G401 (cell line): ENCODE measurements at regions not wholly inside any gene's neighbourhood (a gene's known extent, or its start where the extent isn't known, plus 50 kb on each side); places are given as distances from the start of the nearest gene placed in this dataset.
A peak's percentile ranks its signal among the peaks of the same experiment; 100 is the strongest.
"Not testable (repeated sequence)": the region's sequence is repeated elsewhere in the genome, so short reads cannot be mapped to it uniquely, and the experiment has no call there.

Experiments used
- DNase-seq: peaks from one replicate; pipeline ENCODE4 v3.0.0-alpha.2; 2015; ENCODE audit warnings: low spot score
- in situ Hi-C: cut with HindIII; loops from 2 replicates; pipeline ENCODE4 v1.10.0; 2016; ENCODE audit warnings: low sequenced_read_pairs, mixed read lengths

GRCh38 chr18:49697757-49698524 is 115.4 kb downstream of the ACAA2 start:
- DNase-seq = no peak
- in situ Hi-C loops = no loop called here

GRCh38 chr18:49697049-49697448 is 116.3 kb downstream of the ACAA2 start:
- in situ Hi-C loops = no loop called here
- DNase-seq = no peak

- DNase-seq = no peak
- in situ Hi-C loops = no loop called here
Measured at GRCh38 chr18:49694402-49694801, 118.9 kb downstream of the ACAA2 start.

- DNase-seq = no peak
- in situ Hi-C loops = no loop called here
Measured at GRCh38 chr18:49693717-49694005, 119.7 kb downstream of the ACAA2 start.

GRCh38 chr18:49692906-49693716 is 120.2 kb downstream of the ACAA2 start:
- DNase-seq = no peak
- in situ Hi-C loops = no loop called here

GRCh38 chr18:49691177-49691608 is 122.1 kb downstream of the ACAA2 start:
- in situ Hi-C loops = no loop called here

GRCh38 chr18:49690312-49690711 is 123.0 kb downstream of the ACAA2 start:
- in situ Hi-C loops = no loop called here
- DNase-seq = no peak

More at GRCh38 chr18:49691177-49691608, 122.1 kb downstream of the ACAA2 start:
- no peak for DNase-seq

- in situ Hi-C loops = no loop called here
Measured at GRCh38 chr18:49685231-49685942, 123.5 kb downstream of the LIPG start.

GRCh38 chr18:49682803-49683190 is 120.9 kb downstream of the LIPG start:
- in situ Hi-C loops, DNase-seq: not testable (repeated sequence)

More at GRCh38 chr18:49685231-49685942, 123.5 kb downstream of the LIPG start:
- DNase-seq = no peak

- DNase-seq = no peak
- in situ Hi-C loops = no loop called here
Measured at GRCh38 chr18:49682173-49682802, 120.4 kb downstream of the LIPG start.

GRCh38 chr18:49681387-49681786 is 119.5 kb downstream of the LIPG start:
- in situ Hi-C loops = no loop called here
- DNase-seq = no peak

GRCh38 chr18:49678440-49678839 is 116.6 kb downstream of the LIPG start:
- DNase-seq = no peak
- in situ Hi-C loops = no loop called here

- in situ Hi-C loops = no loop called here
- peak; percentile 67 for DNase-seq
Measured at GRCh38 chr18:49677762-49678413, 116.0 kb downstream of the LIPG start.

- in situ Hi-C loops = no loop called here
- DNase-seq = no peak
Measured at GRCh38 chr18:49677081-49677480, 115.2 kb downstream of the LIPG start.

- in situ Hi-C loops = no loop called here
Measured at GRCh38 chr18:49673281-49673680, 111.4 kb downstream of the LIPG start.

GRCh38 chr18:49672853-49673252 is 111.0 kb downstream of the LIPG start:
- peak; percentile 16 for DNase-seq
- in situ Hi-C loops = no loop called here

More at GRCh38 chr18:49673281-49673680, 111.4 kb downstream of the LIPG start:
- DNase-seq = no peak

- in situ Hi-C loops = no loop called here
- no peak for DNase-seq
Measured at GRCh38 chr18:49669403-49669802, 107.5 kb downstream of the LIPG start.

- DNase-seq = peak; percentile 80
- in situ Hi-C loops = no loop called here
Measured at GRCh38 chr18:49668574-49669275, 106.9 kb downstream of the LIPG start.
